Posterior cingulate gyrus (tissue), 11 donors: ENCODE measurements at regions not wholly inside any gene's neighbourhood (a gene's known extent, or its start where the extent isn't known, plus 50 kb on each side); places are given as distances from the start of the nearest gene placed in this dataset.
"Not testable (repeated sequence)": the region's sequence is repeated elsewhere in the genome, so short reads cannot be mapped to it uniquely, and the experiment has no call there.

Experiments used
- DNase-seq, 10 donors: peaks; one replicate each; pipeline versions ENCODE4 v3.0.0 to v3.0.0-alpha.2; 2020 to 2021; ENCODE audit warnings: mixed read lengths in 3 of 10
- intact Hi-C: fragments of 100-400 bp; cut with DNase I; formaldehyde crosslinking; loops from one replicate; pipeline ENCODE4 v1.15.1; 2023

DNA sequence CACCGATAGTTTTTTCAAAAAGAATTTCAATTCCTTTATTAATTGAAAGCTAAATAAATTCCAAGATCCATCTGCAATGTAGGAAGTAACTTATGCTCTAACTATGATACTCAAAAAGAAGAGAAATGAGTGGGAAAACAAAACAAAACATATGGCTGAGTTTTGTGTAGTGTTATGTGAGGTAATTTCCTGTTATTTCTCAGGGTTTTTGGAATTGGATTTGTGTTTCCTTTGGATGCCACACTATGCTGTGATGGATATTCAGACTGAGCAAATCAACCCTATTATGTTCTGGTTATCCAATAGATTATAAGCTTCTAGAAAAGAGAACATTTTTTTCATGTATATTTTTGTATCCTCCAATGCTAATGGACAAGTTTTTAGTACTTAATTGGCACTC lies 73.4 kb upstream of the RAPGEF2 start:
- DNase-seq: no peak
- intact Hi-C loops: no loop called here

- intact Hi-C loops, DNase-seq: not testable (repeated sequence)
Measured at GRCh38 chr4:159030297-159030696, 72.6 kb upstream of the RAPGEF2 start.

- intact Hi-C loops: no loop called here
- DNase-seq: no peak
Measured at GRCh38 chr4:159035570-159035969, 67.3 kb upstream of the RAPGEF2 start.

GRCh38 chr4:159038536-159038935 lies 64.3 kb upstream of the RAPGEF2 start:
- intact Hi-C loops: no loop called here
- no peak for DNase-seq

DNA sequence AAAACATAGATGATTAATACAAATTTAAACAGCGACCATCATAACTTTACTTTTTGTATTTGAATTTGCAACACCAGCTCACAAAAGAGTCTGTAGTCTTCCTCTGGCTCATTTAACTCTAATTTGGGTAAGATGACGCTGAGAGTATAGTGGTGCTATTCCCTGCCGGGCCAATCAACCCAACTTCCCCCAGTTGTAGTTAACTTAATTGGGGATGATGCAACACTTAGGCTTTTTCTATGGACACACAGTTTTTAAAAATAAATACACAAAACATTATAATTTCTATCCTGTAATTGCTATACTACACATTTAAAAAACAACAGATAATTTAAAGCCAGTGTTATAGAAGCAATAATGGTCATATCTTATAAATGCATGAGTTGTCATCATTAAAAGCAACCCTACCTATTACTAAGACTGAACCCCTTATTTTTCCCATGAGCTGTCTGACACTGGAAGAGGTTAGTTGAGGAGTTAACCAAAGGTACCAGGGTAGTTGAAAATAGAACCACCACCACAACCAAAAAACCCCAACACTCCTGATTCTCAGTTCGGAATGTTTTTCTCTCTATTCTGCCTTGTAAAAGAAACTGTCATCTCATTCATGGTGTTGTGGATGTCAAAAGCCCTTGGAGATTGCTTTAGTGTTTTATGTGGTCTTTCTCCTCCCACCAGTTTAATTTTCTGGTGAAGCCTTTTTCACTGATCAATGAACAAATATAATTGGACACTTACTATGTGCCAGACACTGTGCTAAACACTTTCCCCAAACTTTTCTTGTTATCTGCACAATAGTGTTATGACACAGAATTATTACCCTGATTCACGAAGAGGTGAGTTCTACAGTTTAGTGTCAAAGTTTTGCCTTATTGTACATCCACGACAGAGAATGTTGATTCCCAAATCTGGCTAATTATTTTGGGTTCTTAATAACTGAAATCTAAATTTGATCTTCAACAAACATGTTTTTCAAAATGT lies 61.5 kb upstream of the RAPGEF2 start:
- DNase-seq: no peak
- intact Hi-C loops: no loop called here

DNA sequence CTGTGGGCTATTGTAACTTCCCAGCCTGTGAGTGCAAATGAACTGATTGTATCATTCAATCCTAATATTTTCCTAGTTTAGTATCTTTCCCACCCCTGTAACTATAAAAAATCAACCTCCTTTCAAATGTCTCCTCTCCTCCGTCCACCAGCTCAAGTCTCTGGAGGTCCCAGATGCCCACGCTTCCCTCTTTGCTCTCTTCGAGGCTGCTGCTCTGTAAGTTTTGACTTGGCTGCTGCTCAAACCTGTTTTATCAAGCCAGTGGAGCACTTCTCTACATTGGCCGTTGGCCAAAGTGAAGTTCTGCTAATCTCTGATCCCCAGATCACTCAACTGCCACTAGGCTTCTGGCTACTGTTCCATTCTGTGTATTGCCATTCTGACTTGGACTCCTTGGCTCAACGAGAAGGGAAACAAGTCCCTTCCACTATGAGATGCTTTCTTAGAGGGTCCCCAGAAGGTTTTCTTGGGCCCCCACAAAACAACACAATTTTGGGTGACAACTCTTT lies 60.7 kb upstream of the RAPGEF2 start:
- no peak for DNase-seq
- intact Hi-C loops: no loop called here

- DNase-seq: no peak
- intact Hi-C loops: no loop called here
Measured at GRCh38 chr4:159042868-159043267, 60.0 kb upstream of the RAPGEF2 start.

DNA sequence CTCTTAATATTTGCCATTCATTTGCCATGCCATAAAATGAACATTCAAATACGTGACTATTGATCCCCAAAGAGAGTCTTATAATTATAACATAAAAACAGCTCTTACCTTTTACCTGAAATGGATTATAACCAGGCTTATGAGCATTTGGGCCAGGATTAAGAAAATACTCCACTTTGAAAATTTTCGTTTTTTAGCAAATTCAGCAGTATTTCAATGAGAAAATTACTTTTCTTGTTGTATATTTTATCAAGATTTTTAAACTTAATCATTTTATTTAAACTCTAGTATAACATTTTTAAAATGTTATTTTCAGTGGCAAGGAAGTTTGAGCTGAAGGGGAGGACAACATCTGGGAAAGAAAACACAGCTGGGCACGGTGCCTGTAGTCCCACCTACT lies 59.0 kb upstream of the RAPGEF2 start:
- intact Hi-C loops: no loop called here
- DNase-seq: no peak

DNA sequence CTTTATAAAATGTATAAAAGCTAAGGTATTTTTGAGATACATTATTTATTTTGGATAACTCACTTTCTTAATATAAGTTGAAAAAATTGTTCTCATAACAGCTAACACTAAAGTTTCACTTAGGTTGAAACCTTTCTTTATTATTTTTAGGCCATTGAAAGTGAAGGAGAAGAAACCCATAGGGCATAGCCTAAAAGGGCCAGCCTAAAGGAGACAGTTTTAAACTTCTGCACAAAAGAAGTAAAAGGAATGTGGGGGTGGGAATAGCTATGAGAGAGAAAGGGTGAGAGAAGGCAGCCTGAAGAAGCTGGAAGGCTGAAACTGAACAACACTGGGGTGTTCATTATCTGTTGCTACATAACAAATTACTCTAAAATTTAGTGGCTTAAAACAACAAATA lies 57.6 kb upstream of the RAPGEF2 start:
- DNase-seq: no peak
- intact Hi-C loops: no loop called here

DNA sequence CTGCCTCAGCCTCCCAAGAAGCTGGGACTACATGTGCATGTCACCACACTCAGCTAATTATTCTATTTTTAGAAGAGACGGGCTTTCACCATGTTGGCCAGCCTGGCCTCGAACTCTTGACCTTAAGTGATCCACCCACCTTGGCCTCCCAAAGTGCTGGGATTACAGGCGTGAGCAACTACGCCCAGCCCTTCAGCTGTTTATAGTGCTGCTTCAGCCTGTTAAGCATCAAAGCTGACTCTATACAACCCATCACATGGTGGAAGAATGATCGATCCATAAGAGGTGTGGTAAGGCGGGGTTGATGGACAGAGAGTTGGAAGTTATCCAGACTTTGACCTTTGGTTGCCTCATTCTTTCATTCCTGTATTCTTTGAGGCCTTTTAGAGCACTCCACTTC lies 56.2 kb upstream of the RAPGEF2 start:
- no peak for DNase-seq
- intact Hi-C loops: no loop called here

DNA sequence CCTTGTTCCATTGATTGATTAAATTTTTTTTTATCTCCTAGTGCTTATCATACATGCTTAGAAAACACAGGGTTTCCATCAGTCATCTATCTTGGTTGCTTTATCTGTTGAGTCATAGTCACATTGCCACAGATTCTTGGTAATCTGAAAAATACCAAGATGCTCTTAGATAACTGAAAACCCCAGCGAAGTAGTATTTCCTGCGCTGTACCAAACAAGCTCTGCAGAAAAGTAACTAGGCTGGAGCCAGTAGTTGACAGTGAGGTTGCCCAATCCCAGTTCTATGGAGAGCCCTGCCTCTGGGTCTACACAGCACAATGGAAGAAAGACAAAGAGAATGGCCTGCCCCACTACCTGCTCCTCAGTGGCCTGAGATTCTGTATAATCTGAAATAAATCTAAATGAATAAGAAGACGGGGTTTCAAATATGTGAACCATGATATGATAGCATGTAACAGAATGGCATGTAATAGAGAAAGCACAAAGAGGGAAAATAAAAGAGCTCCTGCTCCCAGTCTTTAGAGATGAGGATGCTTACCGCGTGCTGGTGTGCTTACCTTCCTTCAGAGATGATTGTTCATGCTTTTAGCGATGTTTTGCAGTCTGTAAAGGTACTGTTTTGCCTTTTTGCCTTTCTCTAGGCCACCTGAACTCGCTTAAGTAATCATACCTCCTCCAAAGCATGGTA lies 55.3 kb upstream of the RAPGEF2 start:
- intact Hi-C loops: no loop called here
- DNase-seq: no peak

DNA sequence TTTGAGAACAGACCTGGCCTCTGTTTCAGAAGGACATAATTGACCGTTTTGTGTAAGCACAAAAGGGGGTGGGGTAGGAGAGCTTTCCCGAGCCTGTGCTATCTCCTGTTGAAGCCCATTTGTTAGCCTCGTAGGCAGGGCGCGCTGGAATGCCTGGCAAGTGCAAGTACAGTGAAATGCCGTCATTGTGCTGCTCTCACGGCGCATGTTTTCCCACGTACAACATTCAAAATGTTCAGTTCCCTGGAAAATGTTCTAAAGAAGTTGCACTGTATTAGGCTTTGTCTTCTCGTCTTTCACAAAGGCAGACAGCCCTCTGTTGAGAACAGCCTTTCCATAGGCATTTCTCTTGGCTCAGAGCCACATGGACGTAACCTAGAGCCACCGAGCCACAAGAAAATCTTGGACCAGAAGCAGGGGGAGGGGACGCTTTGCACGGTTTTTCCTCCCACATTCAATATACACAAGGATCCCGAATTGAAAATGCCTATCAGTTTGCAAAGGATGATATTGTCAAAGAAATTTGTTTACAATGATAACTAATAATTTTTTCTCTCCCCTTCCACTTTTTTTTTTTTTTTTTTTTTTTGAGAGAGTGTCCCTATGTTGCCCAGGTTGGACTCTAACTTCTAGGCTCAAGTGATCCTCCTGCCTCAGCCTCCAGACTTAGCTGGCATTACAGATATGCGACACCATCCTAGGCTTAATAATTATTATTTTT lies 54.6 kb upstream of the RAPGEF2 start:
- DNase-seq: peak in 9 of 10 donors; percentile 31 to 89 (median 55)
- intact Hi-C loops: no loop called here

- DNase-seq: no peak
- intact Hi-C loops: no loop called here
Measured at GRCh38 chr4:159049780-159050375, 53.0 kb upstream of the RAPGEF2 start.

DNA sequence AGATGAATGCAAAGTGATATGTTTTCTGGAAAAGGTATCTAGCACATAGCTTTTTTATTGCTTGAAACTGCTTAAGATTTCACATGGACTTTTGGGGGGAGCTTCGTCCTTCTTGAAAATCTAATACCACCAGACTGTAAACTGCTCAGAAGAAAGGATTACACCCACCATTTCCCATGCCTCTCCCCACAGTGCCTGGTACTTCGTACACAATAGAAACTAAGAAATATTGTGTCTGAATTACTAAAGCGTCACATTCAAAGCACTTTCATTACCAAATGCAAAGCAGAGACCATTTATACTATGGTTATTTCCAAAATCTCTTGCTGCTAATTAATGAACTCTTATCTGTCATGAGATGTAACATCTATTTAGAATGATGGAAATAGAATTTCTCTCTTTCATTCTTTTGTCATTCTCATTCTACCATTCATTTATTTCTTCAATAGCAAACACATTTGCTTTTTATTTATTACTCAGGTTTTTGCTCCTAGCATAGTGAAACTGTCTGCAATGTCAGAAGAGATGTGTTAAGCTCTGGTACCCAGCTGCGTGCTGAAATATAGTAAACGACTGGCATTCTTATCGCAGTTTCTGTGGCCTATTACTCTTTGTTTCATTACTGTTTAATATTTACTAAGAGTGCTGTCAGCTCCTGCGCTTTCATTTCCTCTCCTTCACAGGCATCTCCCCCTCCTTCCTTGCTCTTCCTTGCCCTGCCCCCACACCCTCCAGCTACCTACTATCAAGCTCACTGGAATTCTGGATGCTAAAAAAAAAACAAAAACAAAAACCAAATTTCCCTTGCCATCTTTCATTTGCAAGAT lies 51.4 kb upstream of the RAPGEF2 start:
- intact Hi-C loops: no loop called here
- DNase-seq: no peak

- no peak for DNase-seq
- intact Hi-C loops: no loop called here
Measured at GRCh38 chr4:159052315-159052714, 50.6 kb upstream of the RAPGEF2 start.
